ENCODE measurements at regions not wholly inside any gene's neighbourhood (a gene's known extent, or its start where the extent isn't known, plus 50 kb on each side); places are given as distances from the start of the nearest gene placed in this dataset.

DNA sequence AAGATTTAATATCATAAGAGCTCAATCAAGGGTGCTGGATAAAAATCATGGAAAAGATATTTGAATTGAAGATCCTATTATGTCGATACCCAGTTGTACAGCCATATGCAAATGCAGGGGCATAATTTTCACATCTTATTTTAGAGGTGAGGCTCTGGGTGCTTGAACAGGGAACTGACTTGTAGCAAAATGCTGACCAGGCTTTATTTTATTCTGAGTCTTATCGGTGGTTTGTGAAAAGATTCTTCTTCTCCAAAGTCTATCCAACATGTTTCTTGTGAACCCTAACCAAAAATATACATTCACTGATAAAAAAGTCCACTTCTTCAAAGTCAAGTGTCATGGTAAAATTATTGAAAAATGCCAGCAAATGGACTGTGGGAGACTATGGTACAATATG is 475.5 kb upstream of the NEGR1 start:
- no peaks in the 10 kb centered on the region for H3K4me1 ChIP-seq
- intact Hi-C loops (cut with DNase I) = no loop called here
- H3K27ac ChIP-seq = no peak overlapping the region
- H3K36me3 ChIP-seq = no peaks in the 10 kb centered on the region
- H3K4me3 ChIP-seq = no peak overlapping the region
- H3K9me3 ChIP-seq = peaks cover 0 to 6% (median 0%) of the 10 kb centered on the region in 12 donors
- 86 to 91% (median 89%) methylated on average over 2 of the region's 2 CpGs for whole genome bisulfite sequencing, 4 donors
- DNase-seq (no peak), ATAC-seq (no peak)
- H3K27me3 ChIP-seq = no peaks in the 10 kb centered on the region
- TF ChIP-seq, protein P1, sequence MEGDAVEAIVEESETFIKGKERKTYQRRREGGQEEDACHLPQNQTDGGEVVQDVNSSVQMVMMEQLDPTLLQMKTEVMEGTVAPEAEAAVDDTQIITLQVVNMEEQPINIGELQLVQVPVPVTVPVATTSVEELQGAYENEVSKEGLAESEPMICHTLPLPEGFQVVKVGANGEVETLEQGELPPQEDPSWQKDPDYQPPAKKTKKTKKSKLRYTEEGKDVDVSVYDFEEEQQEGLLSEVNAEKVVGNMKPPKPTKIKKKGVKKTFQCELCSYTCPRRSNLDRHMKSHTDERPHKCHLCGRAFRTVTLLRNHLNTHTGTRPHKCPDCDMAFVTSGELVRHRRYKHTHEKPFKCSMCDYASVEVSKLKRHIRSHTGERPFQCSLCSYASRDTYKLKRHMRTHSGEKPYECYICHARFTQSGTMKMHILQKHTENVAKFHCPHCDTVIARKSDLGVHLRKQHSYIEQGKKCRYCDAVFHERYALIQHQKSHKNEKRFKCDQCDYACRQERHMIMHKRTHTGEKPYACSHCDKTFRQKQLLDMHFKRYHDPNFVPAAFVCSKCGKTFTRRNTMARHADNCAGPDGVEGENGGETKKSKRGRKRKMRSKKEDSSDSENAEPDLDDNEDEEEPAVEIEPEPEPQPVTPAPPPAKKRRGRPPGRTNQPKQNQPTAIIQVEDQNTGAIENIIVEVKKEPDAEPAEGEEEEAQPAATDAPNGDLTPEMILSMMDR (IDR thresholded peaks at IDR 0.05) = no peak
- no peak for TF ChIP-seq POLR2A (IDR thresholded peaks at IDR 0.05)

DNA sequence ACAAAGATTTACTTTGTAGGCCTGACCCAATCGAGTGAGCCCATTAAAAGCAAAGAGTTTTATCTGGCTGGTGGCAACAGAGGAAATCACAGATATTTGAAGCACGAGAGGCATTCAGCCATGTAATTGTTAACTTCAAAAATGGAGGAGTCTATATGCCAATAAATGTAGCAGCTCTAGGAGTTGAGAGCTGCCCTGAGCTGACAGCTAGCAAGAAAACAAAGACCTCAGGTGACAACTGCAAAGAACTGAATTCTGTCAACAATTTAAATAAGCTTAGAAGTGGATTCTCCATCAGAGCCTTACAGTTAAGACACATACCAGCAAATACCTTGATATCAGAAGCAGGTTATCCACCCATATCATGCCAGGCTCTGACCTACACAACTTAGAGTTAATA is 463.1 kb upstream of the NEGR1 start:
- TF ChIP-seq POLR2A (IDR thresholded peaks at IDR 0.05) = no peak
- TF ChIP-seq, protein P1 (IDR thresholded peaks at IDR 0.05) = no peak
- Histone ChIP-seq H3K27me3 (no peaks in the 10 kb centered on the region), H3K36me3 (no peaks in the 10 kb centered on the region), H3K4me1 (no peaks in the 10 kb centered on the region), H3K4me3 (no peak overlapping the region), H3K27ac (no peak overlapping the region), H3K9me3 (no peaks in the 10 kb centered on the region)
- DNase-seq = no peak
- intact Hi-C loops (cut with DNase I) = no loop called here
- no peak for ATAC-seq
- whole genome bisulfite sequencing, 4 donors = 53 to 60% (median 59%) methylated on average over 2 of the region's 2 CpGs

DNA sequence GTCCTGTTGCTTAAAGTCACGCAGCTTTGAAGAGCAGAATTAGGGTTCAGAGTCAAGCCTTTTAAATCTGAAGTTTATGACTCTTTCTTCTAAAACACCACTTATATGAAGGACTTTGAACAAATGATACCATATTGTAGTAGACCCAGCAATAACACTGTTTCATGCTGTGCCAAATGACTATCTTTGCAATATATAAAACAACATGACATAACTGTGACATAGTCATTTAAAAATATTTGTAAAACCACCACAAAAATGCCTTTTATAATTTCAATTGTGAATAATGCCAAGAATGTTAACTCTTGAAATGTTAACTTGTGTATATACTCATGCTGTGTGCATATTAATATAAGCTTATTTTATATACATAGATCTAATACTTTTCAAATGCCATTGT is 452.1 kb upstream of the NEGR1 start:
- no peaks in the 10 kb centered on the region for H3K27me3 ChIP-seq
- DNase-seq (no peak), ATAC-seq (no peak)
- H3K9me3 ChIP-seq = peaks cover 0 to 25% (median 0%) of the 10 kb centered on the region in 12 donors
- no peaks in the 10 kb centered on the region for H3K36me3 ChIP-seq
- TF ChIP-seq, protein P1 (IDR thresholded peaks at IDR 0.05) = no peak
- no peak for TF ChIP-seq POLR2A (IDR thresholded peaks at IDR 0.05)
- no peaks in the 10 kb centered on the region for H3K4me1 ChIP-seq
- H3K27ac ChIP-seq = no peak overlapping the region
- intact Hi-C loops (cut with DNase I) = no loop called here
- WGBS, 4 donors = 69 to 84% (median 77%) methylated on average over 1 of the region's 1 CpG
- no peak overlapping the region for H3K4me3 ChIP-seq

DNA sequence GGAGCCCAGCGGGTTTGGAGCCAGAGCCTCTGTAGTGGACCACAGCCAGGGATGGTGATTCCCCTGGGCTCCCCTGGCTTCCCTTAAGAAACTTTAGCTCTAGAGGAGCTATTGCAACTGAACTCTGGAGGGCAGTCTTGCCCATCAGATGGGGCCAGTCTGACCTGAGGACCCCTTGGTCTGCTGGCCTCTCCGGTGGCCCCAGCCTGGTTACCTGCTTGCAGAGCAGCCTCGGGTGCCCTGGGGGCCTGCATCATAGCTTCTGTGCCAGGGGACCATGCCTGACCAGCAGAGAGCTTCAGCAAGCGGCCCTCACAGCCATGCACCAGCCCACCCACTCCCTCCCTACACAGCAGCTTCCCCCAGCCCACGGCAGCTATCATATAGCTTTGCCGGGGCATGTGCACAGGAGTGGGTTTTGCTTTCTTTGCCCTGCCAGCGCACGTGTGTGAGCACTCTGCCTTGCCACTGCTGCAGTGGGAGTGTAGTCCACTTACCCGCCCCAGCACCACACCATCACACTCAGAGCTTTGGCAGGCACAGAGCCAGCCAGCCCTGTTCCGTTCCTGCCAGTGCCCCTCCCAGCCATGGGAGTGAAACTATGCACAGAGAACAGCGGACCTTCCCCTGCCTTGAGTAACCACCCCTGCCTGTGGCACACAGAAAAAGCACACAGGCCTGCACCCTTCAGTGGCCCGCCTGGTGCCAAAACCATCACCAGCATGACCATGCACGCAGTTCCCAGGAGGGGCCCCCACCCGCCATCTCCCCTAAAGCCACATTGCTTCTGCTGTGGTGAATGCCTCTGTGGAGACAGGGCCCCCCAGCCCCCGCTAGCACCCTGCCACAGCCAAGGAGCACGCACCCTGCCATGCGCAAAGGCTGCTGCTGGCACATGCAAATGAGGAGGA is 442.9 kb upstream of the NEGR1 start:
- peaks cover 0 to 17% (median 0%) of the 10 kb centered on the region in 12 donors for H3K9me3 ChIP-seq
- 67 to 71% (median 67%) methylated on average over 3 to 17 of the region's 17 CpGs for WGBS, 4 donors
- no peak for ATAC-seq
- intact Hi-C loops (cut with DNase I) = no loop called here
- no peaks in the 10 kb centered on the region for H3K27me3 ChIP-seq
- H3K4me1 ChIP-seq = no peaks in the 10 kb centered on the region
- no peak for TF ChIP-seq POLR2A (IDR thresholded peaks at IDR 0.05)
- TF ChIP-seq, protein P1 (IDR thresholded peaks at IDR 0.05) = no peak
- H3K4me3 ChIP-seq = no peak overlapping the region
- H3K27ac ChIP-seq = no peak overlapping the region
- peak in 2 of 5 donors; percentile 12 to 58 for DNase-seq
- H3K36me3 ChIP-seq = no peaks in the 10 kb centered on the region

Measured in heart left ventricle (tissue), 16 donors.